ENCODE measurements at regions not wholly inside any gene's neighbourhood (a gene's known extent, or its start where the extent isn't known, plus 50 kb on each side); places are given as distances from the start of the nearest gene placed in this dataset.
A peak's percentile ranks its signal among the peaks of the same experiment; 100 is the strongest.

DNA sequence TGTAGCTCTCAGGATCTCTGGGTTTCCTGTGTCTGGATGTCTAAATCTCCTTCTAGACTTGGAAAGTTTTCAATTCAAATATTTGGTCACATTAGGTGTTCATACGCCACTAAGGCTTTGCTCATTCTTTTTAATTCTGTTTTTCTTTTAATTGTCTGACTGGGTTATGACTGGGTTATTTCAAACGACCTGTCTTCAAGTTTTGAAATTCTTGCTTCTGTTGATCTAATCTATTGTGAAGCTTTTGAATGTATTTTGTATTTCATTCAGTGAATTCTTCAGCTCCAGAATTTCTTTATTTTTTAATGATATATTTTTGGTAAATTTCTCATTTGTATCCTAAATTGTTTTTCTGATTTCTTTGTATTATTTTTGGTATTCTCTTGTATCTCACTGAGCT lies 81.0 kb upstream of the PCDH10 start:
- Histone ChIP-seq H3K27me3 (ENCODE audit: insufficient read depth, low read length) (no peaks in the 10 kb centered on the region), H3K9ac (ENCODE audit: low read depth, low read length) (no peak overlapping the region), H3K9me3 (ENCODE audit: insufficient read depth, low read depth, low read length) (peaks cover 9% of the 10 kb centered on the region), H3K4me3 (ENCODE audit: low read length) (no peak overlapping the region), H3K4me1 (ENCODE audit: insufficient read depth, low read length) (no peaks in the 10 kb centered on the region), H3K36me3 (ENCODE audit: insufficient read depth, low read depth, low read length) (no peaks in the 10 kb centered on the region), H3K27ac (ENCODE audit: low read length) (no peak overlapping the region)

DNA sequence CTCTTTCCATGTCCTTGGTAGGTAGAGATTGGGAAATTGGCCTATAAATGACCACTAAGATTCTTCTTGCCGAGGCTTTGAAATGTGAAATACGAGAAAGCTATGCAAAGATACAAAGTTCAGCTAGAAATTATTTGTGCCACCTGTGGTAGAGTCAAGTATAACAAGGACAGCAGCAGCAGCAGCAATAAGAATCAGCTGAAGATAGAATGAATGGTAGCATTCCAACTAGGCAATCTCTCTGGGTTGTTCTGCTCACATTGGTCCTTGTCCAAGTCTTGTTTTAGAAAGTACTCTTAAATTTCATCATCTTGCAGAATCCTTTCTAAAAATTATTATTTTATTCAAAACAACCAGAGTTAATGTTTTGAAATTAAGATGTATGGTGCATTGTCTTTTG lies 67.8 kb upstream of the PCDH10 start:
- no peaks in the 10 kb centered on the region for H3K4me1 ChIP-seq (ENCODE audit: insufficient read depth, low read length)
- no peak overlapping the region for H3K9ac ChIP-seq (ENCODE audit: low read depth, low read length)
- peaks cover 15% of the 10 kb centered on the region for H3K9me3 ChIP-seq (ENCODE audit: insufficient read depth, low read depth, low read length)
- H3K27me3 ChIP-seq (ENCODE audit: insufficient read depth, low read length): no peaks in the 10 kb centered on the region
- no peak overlapping the region for H3K4me3 ChIP-seq (ENCODE audit: low read length)
- H3K27ac ChIP-seq (ENCODE audit: low read length): no peak overlapping the region
- no peaks in the 10 kb centered on the region for H3K36me3 ChIP-seq (ENCODE audit: insufficient read depth, low read depth, low read length)

DNA sequence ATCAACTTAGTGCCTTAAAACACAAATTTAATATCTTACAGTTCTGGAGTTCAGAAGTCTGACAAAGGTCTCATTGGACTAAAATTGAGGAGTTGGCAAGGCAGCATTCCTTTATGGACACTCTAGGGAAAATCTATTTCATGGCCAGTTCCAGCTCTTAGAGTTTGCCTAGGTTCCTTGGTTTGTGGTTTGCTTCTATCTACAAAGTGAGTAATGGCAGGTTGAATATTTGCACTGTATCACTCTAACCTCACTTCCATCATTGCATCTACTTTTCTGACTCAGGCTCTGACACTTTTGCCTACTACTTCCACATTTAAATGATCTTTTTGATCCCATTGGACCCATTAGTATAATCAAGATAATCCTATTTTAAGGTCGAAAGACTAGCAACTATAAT lies 64.7 kb upstream of the PCDH10 start:
- Histone ChIP-seq H3K9ac (ENCODE audit: low read depth, low read length) (no peak overlapping the region), H3K4me3 (ENCODE audit: low read length) (no peak overlapping the region), H3K27ac (ENCODE audit: low read length) (no peak overlapping the region), H3K4me1 (ENCODE audit: insufficient read depth, low read length) (no peaks in the 10 kb centered on the region), H3K9me3 (ENCODE audit: insufficient read depth, low read depth, low read length) (no peaks in the 10 kb centered on the region), H3K36me3 (ENCODE audit: insufficient read depth, low read depth, low read length) (no peaks in the 10 kb centered on the region), H3K27me3 (ENCODE audit: insufficient read depth, low read length) (no peaks in the 10 kb centered on the region)

DNA sequence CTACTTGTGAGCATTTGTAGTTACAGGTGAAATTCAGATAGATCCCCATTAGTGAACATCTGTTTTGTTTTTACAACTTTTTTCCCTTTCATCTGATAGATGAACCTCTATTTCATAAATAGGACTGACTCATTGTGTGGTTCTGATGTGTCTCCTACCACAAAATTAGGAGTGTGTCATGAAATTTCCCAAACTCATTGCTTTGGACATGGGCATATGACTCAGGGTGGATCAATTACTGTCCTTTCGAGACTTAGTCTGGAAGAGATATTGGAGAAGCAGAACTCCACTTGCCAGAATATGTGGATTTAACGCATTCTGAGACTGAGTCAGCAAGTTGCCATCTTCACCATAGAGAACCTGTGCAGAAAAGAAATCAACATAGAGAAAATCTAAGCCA lies 53.5 kb upstream of the PCDH10 start:
- H3K9ac ChIP-seq (ENCODE audit: low read depth, low read length): no peak overlapping the region
- peaks cover 12% of the 10 kb centered on the region; the same call in 1 of the 2 replicates for H3K4me1 ChIP-seq (ENCODE audit: insufficient read depth, low read length)
- H3K9me3 ChIP-seq (ENCODE audit: insufficient read depth, low read depth, low read length): peaks cover 3% of the 10 kb centered on the region; the same call in 1 of the 2 replicates
- no peaks in the 10 kb centered on the region for H3K27me3 ChIP-seq (ENCODE audit: insufficient read depth, low read length)
- H3K36me3 ChIP-seq (ENCODE audit: insufficient read depth, low read depth, low read length): no peaks in the 10 kb centered on the region
- H3K27ac ChIP-seq (ENCODE audit: low read length): no peak overlapping the region
- H3K4me3 ChIP-seq (ENCODE audit: low read length): no peak overlapping the region

DNA sequence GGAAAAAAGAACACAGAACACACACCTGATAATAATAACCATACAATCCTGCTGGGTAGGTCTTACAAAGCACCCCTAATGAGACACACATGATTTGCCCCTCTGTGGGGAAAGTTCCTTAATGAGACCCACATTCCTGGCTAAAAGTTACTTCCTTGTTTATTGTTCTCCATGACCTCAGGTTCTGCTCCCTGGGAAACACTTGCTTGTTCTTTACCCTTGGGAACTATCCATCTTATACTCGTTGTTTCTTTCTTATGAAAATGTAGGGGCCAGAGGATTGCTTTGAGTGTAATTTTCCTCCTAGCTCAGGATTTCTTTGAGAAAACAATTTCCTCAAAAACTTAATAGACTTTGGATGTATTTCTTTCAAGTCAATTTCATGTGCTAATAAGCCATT lies 52.1 kb upstream of the PCDH10 start:
- Histone ChIP-seq H3K4me3 (ENCODE audit: low read length) (no peak overlapping the region), H3K36me3 (ENCODE audit: insufficient read depth, low read depth, low read length) (no peaks in the 10 kb centered on the region), H3K27ac (ENCODE audit: low read length) (peak overlapping the region; percentile 15), H3K9ac (ENCODE audit: low read depth, low read length) (no peak overlapping the region), H3K4me1 (ENCODE audit: insufficient read depth, low read length) (peaks cover 15% of the 10 kb centered on the region; the same call in 1 of the 2 replicates), H3K27me3 (ENCODE audit: insufficient read depth, low read length) (no peaks in the 10 kb centered on the region), H3K9me3 (ENCODE audit: insufficient read depth, low read depth, low read length) (peaks cover 3% of the 10 kb centered on the region; the same call in 1 of the 2 replicates)
